Activated naive CD4-positive, alpha-beta T cell treated with anti-CD3 and anti-CD28 coated beads, Interleukin-2, amount 50 U/mL, for 16 hours (primary cell): ENCODE measurements at regions not wholly inside any gene's neighbourhood (a gene's known extent, or its start where the extent isn't known, plus 50 kb on each side); places are given as distances from the start of the nearest gene placed in this dataset.

Source experiments
- DNase-seq: peaks from one replicate; pipeline ENCODE4 v3.0.0-alpha.2; 2020

DNA sequence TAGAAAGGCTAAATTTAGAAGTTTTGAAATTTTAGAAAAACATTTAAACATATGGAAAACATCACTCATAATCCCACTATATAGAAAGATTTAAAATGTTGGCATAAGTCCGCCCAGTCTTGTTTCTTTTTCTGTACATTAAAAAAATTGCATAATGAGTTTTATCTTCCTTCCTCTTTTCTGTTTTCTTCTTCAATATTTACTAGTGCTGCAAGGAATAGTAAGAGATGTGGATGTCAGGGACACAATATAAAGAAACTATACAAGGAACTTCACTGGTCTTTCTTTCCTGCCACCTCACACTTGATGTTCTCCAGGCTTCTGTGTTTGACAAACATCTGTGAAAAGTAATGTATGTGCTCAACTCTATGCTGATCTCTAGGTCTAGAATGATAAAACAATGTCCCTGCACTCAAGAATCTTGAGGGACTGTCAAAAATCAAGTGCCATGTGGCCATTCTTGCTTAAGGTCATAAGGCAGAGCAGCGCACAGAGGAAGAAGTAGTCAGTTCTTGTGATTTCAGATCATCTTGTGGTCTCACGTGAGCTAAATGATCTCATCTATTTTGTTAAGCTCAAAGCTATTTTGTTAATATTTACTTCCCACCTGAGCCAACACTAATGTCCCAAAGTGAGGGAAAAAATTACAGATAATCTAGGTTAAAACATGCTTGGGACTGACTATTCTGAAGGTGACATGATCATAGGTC lies 186.9 kb upstream of the OBI1 start:
- DNase-seq, result no peak

DNA sequence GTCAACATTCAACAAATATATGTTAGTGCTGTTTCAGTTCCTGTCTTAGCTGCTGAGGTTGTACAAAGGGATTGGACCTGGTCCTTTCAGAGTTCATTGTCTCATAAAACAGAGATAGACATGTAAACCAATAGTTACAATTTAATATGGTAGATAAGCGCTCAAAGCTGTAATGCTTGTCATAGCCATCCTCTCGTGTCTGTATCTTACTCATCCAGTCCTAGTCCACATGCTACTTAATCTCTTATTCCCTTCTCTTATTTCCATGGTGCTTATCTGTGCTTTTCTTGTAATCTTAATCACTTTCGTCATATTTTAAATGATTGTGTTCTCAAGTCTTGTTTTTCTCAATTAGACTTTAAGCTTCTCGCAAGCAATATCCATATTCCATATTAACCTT lies 185.2 kb upstream of the OBI1 start:
- no peak for DNase-seq

DNA sequence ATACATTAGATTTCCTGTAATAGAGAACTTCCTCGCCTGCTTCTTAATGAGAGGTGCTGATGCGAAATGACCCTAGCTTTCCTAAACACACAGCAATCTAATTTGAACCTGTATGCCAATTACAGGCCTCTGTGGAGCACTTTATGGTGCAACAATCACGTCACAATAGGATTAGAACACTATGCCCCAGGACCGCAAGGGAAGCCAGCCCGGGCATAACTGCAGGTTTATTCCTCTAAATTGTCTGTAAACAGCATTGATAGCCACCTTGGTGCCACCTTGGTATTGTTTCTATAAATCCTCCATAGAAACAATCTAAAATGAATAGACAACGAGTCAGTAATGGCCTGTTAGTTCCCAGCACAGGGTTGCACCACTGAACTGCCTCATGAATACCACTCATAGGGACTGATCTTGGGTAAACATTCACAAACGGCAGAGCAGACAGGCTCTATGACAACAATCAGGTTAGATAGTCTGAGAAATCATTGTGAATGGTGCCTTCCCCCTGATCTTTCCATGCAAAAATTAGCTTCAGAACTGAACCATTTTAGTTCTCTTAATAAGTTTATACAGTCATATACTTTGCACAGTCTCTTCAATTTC lies 182.5 kb upstream of the OBI1 start:
- DNase-seq, result no peak

DNA sequence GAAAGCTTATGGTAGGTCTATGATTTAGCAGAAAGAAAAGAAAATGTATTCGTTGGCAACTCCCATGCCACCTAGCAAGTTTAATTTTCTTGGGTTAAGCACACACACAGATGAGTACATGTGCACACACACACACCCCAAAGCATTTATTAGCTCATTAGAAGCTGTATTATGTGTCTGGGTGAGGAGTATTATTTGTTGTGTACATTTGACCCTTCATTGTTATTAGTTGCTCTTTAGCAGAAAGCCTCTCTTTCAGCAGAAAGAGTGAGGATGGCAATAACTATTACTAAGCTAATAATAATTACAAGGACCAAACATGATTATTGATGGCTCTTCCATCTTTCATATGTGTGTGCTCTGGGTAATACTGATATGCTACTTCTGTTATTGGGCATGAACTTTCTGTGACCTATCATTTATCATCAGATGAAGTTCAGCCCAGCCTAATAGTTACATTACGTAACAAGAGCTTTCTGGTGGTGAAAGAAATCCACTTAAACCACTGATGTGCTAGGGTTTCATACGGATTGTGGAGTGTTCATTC lies 177.4 kb upstream of the OBI1 start:
- no peak for DNase-seq

DNA sequence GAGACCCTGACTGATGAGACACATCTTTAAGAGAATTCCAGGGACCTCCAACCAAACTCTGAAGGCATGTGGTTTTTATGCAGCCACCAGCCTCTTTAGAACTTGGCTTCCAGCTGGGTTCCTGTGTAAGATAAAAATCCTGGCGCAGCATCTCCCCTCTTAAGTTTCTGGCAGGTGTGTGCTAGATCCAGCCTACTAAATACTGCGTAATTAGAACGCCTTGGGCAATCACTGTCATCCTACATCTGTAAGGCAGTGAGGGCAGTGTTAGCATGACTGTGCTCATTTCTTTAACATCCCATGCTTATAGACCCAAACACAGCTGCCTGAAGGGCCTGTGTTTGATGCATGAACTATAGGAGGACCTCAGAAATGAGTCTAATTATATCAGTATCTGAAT lies 173.5 kb upstream of the OBI1 start:
- DNase-seq, result no peak

DNA sequence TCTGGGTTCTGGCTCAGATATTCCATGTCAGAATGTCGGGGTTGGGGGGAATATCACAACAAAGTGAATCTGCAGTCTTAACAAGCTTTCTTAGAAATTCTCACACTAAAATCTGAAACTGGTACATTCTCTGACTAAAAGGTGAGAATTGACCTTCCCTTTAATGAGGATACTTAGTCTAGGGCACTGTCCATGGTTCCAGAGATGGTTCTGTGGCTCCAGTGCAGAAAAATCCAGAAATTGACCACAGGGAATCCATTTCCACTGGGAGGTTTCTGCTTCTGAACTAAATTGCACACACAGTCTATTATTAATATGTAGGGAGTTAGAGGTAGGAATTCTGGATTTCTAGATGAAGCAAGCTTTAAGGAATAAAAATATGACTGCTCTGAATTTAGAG lies 171.6 kb upstream of the OBI1 start:
- DNase-seq, result no peak

DNA sequence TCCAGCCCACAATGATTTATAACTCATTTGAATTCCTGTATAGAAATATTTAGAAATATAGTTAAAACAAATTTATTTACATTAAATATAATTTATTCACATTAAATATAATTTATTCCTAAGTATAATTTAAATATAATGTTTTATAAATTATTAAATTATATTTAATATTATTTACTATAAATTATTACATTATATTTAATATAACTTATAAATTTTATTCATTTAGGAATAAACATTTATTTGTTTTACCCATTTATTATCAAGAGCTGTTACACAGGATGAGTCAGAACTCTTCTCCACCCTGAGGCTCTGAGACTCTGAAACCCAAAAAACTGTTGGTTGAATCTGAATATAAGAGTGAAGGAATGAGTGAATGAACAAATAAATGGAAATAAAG lies 170.9 kb upstream of the OBI1 start:
- no peak for DNase-seq

DNA sequence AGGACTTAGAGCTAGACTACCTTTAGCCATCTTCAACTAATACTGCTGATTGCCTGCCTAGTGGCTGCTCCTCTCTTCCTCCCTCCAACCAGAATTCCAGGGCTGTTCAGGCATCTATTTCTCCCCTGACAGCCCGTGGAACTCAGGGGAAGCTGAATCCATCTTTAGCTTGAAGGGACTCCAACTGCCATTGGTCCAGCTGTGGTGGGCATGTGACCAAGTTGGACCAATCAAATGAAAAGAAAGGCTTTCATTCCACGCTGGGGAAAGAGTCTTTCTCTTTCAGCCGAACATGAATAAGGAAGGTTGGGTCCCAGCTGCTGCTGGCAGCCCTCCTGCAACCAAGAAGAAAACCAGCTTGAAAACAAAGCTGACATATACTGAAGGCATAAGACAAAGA lies 168.5 kb upstream of the OBI1 start:
- DNase-seq, result no peak

DNA sequence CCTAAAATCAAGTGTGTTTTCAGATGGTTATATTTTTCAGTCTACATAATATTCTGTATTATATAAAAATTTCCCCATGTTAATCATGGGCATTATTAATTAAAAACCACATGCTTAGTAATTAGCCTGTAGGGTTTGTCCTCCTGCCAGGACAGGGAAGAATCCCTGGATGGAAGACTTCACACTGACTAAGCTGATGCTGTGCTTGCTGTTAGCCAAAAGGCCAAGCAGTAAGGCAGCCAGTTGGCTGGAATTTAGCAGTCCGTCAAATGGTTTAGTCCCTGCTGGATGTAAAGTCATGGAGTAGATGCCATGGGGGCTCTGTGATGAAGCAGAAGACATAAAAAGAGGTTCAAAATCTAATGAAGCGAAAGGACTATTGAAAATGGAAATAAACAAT lies 168.0 kb upstream of the OBI1 start:
- no peak for DNase-seq

DNA sequence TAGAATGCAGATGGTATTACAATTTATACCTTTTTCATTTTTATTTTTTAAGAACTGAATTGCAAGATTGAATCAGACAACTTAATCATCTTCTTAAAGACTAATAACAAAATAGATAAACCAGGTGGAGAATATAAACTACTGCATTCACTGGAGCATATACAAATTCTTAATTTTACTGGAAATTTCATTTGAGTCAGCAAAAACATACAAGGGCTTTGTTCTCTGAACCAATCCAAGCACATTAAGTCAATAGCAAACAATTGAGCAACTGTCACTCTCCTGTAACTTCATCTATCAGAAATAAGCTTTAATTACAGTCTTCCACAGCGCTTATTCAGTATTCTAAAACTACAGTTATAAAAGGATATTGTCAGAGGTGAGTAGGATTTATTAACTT lies 167.4 kb upstream of the OBI1 start:
- no peak for DNase-seq

DNA sequence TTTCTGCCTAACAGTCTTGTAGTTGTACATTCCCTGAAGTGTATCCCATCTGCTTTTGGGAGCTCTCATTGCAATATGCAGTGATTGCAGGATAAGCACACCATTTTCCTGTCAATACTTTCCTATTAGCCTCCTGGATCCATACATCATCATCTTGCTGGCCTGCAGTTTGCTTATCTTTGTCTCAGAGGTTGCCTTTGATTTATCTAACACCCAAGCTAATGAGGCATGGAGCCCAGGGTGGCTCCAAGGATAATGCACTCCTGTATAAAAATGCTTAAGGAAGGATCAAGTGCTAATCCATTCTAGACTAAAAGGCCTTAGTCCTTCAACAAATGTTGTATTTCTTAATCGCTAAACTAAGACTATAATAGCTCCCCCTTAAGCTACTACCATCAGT lies 161.6 kb upstream of the OBI1 start:
- no peak for DNase-seq

DNA sequence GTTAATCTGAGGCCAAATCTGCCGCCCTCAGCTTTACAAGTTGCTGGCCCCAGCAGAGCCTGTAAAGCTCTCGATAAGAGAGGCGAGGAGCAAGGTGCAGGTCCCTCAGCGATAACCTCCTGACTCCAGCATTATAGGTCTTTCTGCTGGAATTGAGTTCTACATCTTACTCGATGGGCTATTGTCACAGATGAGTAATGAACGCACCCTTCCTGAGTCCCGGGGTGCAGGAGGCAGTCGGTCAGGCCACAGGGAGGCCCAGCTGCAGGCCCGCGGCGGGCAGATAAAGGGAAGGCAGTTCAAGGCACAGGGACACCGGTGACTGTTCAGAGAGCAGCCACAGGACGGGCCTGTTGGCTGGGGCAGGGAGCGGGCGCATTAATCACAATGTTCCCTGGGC lies 157.6 kb upstream of the OBI1 start:
- no peak for DNase-seq

DNA sequence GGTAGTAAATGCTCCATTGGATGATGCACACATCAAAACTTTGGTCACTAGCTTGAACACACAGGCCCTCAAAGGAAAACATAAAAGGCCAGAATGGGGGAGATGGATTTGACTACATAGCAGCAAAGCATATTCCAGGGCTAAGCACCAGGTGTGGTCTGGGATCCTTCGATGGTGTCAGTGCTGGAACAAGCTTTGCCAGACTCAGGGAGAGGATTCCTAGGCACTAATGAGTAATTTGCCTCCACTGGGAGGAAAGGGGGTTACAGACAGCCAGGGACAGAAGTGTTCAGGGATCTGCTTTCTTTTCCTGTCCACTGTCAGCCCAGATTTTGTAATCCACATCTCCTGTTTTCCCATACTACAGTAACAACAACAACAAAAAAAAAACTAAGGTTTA lies 157.2 kb upstream of the OBI1 start:
- DNase-seq, result no peak

DNA sequence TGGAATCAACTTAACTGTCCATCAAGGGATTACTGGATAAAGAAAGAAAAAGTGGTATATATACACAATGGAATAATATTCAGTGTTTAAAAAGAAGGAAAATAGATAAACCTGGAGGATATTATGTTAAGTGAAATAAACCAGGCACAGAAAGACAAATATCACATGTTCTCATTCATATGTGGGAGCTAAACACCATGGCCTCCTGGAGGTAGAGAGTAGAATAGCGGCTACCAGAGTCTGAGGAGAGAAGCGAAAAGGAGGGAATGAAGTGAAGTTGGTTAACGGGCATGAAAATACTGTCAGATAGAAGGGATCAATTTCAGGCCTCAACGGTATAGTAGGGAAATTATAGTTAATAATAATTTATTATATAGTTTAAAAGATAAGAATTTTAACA lies 147.5 kb upstream of the OBI1 start:
- no peak for DNase-seq

DNA sequence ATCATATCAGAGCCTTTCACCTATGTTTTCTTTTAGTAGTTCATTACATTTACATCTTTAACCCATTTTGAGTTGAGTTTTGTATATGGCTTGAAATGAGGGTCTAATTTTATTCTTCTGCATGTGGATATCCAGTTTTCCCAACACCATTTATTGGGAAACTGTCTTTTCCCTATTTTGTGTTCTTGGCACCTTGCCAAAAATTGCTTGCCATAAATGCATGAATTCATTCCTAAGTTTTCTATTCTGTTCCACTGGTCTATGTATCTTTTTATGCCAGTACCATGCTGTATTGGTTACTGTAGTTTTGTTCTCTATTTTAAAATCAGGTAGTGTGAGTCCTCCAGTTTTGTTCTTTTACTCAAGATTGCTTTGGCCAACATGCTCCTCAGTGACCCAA lies 144.0 kb upstream of the OBI1 start:
- DNase-seq, result no peak

DNA sequence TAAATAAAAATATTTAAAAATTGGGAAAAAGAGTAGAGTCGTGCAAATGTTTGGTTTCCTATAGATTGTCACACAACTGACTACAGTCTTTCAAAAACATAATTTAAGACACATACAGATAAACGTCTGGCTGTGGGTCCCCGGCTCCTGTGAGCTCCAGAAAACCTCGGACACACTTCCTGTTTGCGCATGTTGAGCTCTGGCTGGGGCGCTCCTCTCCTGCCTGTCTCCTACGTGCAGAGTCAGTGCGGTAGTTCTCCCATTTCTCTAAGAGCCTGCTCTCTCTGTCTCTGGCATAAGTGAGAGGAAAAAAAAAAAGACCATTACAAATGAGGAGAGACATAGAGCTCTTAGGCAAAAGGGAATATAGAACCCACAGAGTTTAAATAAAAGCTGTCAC lies 128.2 kb upstream of the OBI1 start:
- no peak for DNase-seq

DNA sequence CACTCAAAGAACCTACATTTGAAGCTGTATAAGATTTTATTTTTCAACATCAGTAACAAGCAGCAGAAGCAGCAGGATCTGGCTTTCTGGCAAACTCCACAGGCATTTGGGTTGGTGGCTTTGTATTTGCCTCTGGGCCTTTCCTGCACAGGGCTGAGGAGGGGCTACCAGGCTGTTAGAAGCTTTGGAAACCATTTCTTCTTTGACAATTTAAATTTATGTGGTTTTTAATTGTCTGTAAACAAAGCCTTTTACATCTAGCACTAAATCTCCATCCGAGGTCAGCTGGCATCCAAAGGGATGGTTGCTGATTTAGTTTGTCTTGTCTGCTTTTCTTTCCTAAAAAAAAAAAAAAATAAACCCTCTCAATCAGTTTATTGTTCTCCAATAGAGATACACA lies 127.5 kb upstream of the OBI1 start:
- DNase-seq, result no peak

DNA sequence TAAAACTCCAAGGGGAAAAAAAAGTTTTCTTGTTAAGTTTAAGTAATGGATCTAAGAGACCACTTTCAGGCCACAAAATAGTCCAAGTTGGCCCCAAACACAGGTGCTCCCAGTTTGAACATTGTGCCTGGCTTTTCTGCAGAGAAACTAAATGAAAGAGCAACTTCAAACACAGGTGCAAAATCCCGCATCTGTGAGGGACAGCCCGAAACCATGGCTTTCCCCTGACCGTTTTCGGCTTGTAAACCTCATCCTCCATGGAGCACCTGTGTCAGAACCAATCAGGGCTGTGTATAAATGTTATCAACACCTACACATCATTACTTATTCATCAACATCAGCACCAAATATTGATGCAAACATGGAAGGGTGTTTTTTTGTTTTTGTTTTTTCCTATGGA lies 126.8 kb upstream of the OBI1 start:
- DNase-seq, result no peak

DNA sequence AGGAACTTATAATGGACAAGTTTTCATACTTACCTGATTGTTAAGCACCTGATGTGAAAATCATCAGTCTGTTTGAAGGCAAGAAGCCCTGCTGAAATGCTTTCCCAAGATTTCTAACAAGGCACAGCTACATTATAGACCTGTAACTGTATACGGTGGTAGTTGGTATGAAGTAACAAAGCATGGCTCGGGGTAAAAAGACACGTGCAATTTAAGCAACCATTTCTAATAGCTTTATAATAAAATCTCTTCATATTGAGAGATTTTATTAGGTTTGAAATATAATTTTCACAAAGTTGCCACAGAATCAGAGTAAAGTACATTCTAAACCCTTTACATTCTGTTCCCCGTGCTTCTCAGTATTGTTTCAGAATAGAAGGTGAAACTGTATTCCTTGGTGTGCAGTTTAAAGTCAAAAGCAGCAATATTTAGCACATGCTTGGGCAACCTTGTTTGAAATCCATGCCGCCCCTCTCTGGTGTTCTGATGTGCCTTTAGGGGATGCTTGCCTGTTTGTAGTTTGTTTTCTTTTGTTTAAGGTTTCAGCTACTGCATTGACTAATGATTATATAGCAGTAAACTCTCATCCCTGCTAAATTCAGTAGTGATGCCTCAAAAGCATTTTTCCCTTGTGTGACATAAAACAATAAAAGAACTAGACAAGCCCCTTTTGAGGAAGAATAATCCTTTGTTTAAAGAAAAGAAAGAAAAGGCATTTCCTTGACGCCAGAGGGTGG lies 125.2 kb upstream of the OBI1 start:
- no peak for DNase-seq

DNA sequence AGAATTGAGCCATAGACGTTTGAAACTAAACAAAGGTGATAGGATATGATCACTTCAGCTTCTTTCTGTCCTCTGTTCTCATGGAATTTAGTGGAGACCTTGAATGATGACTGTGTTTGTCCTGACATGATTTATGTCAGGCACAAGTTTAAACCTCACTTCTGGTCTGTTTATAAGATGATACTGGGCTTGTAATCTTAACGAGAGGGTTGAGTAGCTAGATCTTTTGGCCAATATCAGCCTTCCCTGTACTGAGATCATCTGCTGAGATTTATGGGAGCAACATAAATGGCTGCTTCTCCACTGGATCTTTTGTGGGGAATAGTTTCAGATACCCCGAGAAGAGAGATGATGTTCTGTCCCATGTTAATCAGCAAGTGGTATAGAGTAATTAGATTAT lies 121.8 kb upstream of the OBI1 start:
- no peak for DNase-seq

DNA sequence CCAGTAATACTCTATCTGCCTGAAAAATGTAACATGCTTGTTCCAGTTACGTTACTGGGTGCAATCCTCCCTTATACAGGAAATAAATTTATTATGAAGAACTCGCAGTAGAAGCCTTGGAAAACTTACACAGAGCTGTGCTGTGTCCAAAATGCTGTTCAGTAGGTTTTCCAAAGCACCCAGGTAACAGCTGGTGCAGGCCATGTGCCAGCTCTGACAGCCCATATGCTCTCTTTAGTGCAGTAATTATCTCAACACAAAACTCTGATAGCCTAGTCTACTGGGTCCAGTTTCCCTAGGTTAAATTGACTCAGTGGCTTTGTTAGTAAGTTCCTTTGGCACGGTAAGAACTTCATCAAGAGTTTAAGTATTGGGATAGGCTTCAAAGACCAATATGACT lies 120.7 kb upstream of the OBI1 start:
- no peak for DNase-seq

DNA sequence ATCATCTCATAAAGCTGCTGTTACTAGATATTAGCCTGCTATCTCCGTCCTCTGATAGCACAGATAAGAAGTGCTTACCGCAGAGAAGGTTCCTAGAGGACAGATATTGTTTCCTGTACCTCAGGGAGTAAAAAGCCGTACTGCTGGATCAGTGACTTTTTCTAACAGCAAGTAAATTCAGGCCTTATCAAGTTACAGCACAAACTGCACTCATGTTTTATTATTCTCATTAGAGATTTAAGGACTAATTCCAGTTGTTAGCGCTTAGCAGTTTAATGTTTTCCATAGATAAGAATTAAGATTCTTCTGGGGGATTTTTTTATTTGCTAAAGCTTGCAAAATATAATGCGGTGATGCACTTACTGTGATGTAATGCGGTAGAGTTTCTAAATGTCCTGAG lies 119.0 kb upstream of the OBI1 start:
- DNase-seq, result no peak

DNA sequence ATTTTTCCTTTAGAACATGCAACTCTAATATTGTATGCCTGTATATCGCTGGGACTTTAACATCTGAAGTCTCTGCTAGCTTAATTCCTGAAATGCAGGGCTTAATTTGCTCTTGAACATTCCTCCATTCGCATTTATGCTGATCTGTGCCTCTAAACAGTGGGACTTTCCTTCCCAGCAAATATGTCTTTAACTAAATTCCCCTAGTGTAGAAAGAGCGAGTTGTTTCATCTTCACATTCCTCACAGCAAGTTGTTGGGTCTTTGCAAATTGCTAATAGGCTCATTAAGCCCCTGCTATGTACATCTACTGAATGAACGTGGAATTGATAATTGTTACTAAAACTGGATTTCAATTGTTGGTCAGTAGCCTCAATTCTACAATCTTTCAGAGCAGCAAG lies 118.4 kb upstream of the OBI1 start:
- DNase-seq, result no peak

DNA sequence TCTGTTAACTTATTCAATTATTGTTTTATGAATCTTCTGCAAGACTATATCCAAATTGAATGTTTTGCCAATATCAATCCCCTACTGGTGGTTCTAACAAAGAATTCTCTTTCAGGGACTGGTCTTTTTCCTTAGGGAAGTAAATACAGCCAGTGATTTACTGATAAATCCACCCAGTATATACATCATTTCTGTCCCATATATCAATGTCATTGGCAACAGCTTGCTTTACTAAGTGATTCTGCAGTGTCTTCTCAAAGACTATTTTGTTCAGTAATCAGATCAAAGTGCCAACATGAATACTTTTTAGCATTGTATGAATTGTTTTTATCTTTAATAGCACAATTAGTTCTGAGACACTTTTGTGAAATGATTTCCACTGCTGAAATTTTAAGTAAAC lies 114.0 kb upstream of the OBI1 start:
- no peak for DNase-seq
